NB4 (cell line): ENCODE measurements at regions not wholly inside any gene's neighbourhood (a gene's known extent, or its start where the extent isn't known, plus 50 kb on each side); places are given as distances from the start of the nearest gene placed in this dataset.

Experiments used
- CTCF ChIP-seq: IDR thresholded peaks from one replicate; pipeline ENCODE4 v1.5.1; 2012; ENCODE audit warnings: low read depth, low read length
- MYC ChIP-seq: IDR thresholded peaks from 2 replicates; pipeline ENCODE4 v1.6.1; 2011; ENCODE audit warnings: low read depth, low read length
- POLR2A ChIP-seq: IDR thresholded peaks from 2 replicates; pipeline ENCODE4 v1.6.1; 2011; ENCODE audit warnings: mild to moderate bottlenecking; ENCODE audit not compliant: insufficient read length; ENCODE audit errors: extremely low read depth

- TF ChIP-seq CTCF (no peak), POLR2A (no peak), MYC (no peak)
Observed at GRCh38 chrX:139222511-139223200, 307.9 kb upstream of the F9 start.
